ENCODE measurements at regions not wholly inside any gene's neighbourhood (a gene's known extent, or its start where the extent isn't known, plus 50 kb on each side); places are given as distances from the start of the nearest gene placed in this dataset.

DNA sequence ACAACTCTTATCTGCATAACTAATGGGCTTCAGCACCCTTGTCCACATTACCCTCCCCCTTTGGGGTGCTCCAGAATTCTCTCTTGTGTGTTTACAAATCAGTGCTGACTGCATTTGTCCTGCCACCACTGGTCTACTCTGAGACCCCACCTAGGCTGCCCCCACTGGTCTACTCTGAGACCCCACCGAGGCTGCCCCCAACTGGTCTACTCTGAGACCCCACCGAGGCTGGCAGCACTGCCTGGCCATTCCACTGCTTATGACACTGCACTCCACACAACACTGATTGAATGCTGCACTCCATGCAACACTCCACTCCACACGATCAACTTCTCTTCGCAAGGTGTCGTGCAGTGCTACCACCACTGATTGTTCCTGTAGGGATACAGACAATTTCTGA is 1459.2 kb upstream of the SLC10A2 start:
- TF ChIP-seq POLR2AphosphoS5 (IDR thresholded peaks at IDR 0.05; ENCODE audit: low read depth) = no peak
- Histone ChIP-seq H3K4me3 (no peak overlapping the region), H3K27ac (ENCODE audit: low read depth) (no peak overlapping the region), H3K79me2 (replicated peaks; ENCODE audit: insufficient read depth) (no peaks in the 10 kb centered on the region), H3K4me1 (ENCODE audit: insufficient read depth) (peaks cover 19% of the 10 kb centered on the region), H3K4me2 (no peak overlapping the region), H2AFZ (no peak overlapping the region), H3K27me3 (ENCODE audit: insufficient read depth) (no peaks in the 10 kb centered on the region), H3F3A (replicated peaks; ENCODE audit: low read depth) (no peaks in the 10 kb centered on the region), H3K9me2 (ENCODE audit: insufficient read depth) (0 out of 2 replicates have a peak, but pooled peaks cover 18% of the 10 kb centered on the region), H3K36me3 (ENCODE audit: insufficient read depth) (no peaks in the 10 kb centered on the region), H4K20me1 (replicated peaks; ENCODE audit: insufficient read depth) (no peaks in the 10 kb centered on the region)
- Mint-ChIP-seq H3K36me3 (ENCODE audit: low read depth) (peaks cover 14% of the 10 kb centered on the region; the same call in 2 of the 3 replicates), H3K27me3 (ENCODE audit: insufficient read depth, low read depth, poor library complexity) (no peaks in the 10 kb centered on the region), H3K4me1 (peaks cover 18% of the 10 kb centered on the region; the same call in 2 of the 3 replicates), H3K4me3 (no peak overlapping the region), H3K27ac (0 out of 2 replicates have a peak overlapping the region, but pooled peaks have one; percentile 18), H3K9me3 (peaks cover 22% of the 10 kb centered on the region; the same call in 2 of the 3 replicates)
- no peak for ATAC-seq
- DNase-seq (ENCODE audit: low spot score) = no peak

DNA sequence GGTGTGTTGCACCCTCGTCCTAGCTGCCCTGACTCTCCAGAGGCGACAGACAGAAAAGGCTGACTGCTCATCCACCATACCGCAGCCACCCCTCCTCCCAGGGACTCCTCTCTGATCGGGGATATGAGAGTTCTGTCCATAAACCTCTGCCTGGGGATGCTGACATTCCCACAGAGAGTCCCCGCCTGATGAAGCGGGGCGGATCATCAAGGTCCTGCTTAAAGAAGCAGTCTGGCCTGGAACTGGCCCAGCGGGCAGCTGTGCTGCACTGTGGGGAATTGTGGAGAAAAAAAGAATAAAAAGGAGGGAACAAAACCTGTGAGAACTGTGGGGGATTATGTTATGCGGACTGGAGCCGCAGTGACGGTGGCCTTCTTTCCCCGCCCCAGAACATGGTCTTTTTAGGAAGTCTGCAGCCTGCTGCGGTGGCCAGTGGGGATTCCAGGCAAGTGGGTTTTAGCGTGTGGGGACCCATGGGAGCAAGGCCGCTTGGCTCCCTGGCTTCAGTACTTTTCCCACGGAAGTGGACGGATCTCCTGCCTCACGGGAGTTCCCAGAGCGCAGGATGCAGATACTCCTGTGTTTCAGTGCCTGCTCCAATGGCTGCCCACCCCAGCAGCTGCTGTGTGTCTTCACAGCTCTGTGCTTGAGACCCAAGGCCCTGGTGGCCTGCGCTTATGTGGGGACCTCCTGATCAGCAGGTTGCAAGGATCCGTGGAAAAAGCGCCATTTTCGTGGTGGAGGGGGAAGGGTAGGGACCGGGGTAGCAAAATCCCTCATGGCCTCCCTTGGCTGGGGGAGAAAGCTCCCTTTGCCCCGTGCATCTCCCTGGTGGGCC is 1456.2 kb upstream of the SLC10A2 start:
- DNase-seq (ENCODE audit: low spot score) = no peak

More for the DNA sequence above, 1456.2 kb upstream of the SLC10A2 start:
- Histone ChIP-seq H3K27ac (ENCODE audit: low read depth) (no peak overlapping the region), H2AFZ (no peak overlapping the region), H3F3A (replicated peaks; ENCODE audit: low read depth) (no peaks in the 10 kb centered on the region), H3K4me1 (ENCODE audit: insufficient read depth) (no peaks in the 10 kb centered on the region), H3K27me3 (ENCODE audit: insufficient read depth) (no peaks in the 10 kb centered on the region), H3K9me2 (ENCODE audit: insufficient read depth) (0 out of 2 replicates have a peak, but pooled peaks cover 19% of the 10 kb centered on the region), H4K20me1 (replicated peaks; ENCODE audit: insufficient read depth) (no peaks in the 10 kb centered on the region), H3K36me3 (ENCODE audit: insufficient read depth) (no peaks in the 10 kb centered on the region), H3K4me3 (no peak overlapping the region), H3K4me2 (no peak overlapping the region), H3K79me2 (replicated peaks; ENCODE audit: insufficient read depth) (no peaks in the 10 kb centered on the region)
- Mint-ChIP-seq H3K27ac (no peak overlapping the region), H3K9me3 (peaks cover 25% of the 10 kb centered on the region; the same call in 2 of the 3 replicates), H3K27me3 (ENCODE audit: insufficient read depth, low read depth, poor library complexity) (peaks cover 1% of the 10 kb centered on the region), H3K4me3 (no peak overlapping the region), H3K36me3 (ENCODE audit: low read depth) (peaks cover 14% of the 10 kb centered on the region; the same call in 2 of the 3 replicates), H3K4me1 (no peaks in the 10 kb centered on the region)
- no peak for ATAC-seq
- TF ChIP-seq, protein P1, sequence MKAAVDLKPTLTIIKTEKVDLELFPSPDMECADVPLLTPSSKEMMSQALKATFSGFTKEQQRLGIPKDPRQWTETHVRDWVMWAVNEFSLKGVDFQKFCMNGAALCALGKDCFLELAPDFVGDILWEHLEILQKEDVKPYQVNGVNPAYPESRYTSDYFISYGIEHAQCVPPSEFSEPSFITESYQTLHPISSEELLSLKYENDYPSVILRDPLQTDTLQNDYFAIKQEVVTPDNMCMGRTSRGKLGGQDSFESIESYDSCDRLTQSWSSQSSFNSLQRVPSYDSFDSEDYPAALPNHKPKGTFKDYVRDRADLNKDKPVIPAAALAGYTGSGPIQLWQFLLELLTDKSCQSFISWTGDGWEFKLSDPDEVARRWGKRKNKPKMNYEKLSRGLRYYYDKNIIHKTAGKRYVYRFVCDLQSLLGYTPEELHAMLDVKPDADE (IDR thresholded peaks at IDR 0.05) = no peak
- TF ChIP-seq JUNB (IDR thresholded peaks at IDR 0.05; ENCODE audit: unreplicated experiment) (no peak), CREB1 (CRISPR knock-in tag; IDR thresholded peaks at IDR 0.05; ENCODE audit: low read depth) (no peak), EZH2phosphoT487 (IDR thresholded peaks at IDR 0.05; ENCODE audit: unreplicated experiment) (no peak), ZNF114 (CRISPR knock-in tag; IDR thresholded peaks at IDR 0.05) (no peak), STAT1 (IDR thresholded peaks at IDR 0.05; ENCODE audit: unreplicated experiment) (no peak), ZNF331 (CRISPR knock-in tag; IDR thresholded peaks at IDR 0.05; ENCODE audit: low read depth) (no peak)
- TF ChIP-seq, protein P2, sequence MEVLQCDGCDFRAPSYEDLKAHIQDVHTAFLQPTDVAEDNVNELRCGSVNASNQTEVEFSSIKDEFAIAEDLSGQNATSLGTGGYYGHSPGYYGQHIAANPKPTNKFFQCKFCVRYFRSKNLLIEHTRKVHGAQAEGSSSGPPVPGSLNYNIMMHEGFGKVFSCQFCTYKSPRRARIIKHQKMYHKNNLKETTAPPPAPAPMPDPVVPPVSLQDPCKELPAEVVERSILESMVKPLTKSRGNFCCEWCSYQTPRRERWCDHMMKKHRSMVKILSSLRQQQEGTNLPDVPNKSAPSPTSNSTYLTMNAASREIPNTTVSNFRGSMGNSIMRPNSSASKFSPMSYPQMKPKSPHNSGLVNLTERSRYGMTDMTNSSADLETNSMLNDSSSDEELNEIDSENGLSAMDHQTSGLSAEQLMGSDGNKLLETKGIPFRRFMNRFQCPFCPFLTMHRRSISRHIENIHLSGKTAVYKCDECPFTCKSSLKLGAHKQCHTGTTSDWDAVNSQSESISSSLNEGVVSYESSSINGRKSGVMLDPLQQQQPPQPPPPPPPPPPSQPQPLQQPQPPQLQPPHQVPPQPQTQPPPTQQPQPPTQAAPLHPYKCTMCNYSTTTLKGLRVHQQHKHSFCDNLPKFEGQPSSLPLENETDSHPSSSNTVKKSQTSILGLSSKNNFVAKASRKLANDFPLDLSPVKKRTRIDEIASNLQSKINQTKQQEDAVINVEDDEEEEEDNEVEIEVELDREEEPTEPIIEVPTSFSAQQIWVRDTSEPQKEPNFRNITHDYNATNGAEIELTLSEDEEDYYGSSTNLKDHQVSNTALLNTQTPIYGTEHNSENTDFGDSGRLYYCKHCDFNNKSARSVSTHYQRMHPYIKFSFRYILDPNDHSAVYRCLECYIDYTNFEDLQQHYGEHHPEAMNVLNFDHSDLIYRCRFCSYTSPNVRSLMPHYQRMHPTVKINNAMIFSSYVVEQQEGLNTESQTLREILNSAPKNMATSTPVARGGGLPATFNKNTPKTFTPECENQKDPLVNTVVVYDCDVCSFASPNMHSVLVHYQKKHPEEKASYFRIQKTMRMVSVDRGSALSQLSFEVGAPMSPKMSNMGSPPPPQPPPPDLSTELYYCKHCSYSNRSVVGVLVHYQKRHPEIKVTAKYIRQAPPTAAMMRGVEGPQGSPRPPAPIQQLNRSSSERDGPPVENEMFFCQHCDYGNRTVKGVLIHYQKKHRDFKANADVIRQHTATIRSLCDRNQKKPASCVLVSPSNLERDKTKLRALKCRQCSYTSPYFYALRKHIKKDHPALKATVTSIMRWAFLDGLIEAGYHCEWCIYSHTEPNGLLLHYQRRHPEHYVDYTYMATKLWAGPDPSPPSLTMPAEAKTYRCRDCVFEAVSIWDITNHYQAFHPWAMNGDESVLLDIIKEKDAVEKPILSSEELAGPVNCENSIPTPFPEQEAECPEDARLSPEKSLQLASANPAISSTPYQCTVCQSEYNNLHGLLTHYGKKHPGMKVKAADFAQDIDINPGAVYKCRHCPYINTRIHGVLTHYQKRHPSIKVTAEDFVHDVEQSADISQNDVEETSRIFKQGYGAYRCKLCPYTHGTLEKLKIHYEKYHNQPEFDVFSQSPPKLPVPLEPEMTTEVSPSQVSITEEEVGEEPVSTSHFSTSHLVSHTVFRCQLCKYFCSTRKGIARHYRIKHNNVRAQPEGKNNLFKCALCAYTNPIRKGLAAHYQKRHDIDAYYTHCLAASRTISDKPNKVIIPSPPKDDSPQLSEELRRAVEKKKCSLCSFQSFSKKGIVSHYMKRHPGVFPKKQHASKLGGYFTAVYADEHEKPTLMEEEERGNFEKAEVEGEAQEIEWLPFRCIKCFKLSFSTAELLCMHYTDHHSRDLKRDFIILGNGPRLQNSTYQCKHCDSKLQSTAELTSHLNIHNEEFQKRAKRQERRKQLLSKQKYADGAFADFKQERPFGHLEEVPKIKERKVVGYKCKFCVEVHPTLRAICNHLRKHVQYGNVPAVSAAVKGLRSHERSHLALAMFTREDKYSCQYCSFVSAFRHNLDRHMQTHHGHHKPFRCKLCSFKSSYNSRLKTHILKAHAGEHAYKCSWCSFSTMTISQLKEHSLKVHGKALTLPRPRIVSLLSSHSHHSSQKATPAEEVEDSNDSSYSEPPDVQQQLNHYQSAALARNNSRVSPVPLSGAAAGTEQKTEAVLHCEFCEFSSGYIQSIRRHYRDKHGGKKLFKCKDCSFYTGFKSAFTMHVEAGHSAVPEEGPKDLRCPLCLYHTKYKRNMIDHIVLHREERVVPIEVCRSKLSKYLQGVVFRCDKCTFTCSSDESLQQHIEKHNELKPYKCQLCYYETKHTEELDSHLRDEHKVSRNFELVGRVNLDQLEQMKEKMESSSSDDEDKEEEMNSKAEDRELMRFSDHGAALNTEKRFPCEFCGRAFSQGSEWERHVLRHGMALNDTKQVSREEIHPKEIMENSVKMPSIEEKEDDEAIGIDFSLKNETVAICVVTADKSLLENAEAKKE (CRISPR knock-in tag; IDR thresholded peaks at IDR 0.05) = no peak

All from GM23338 (cell line).